PC-3 (cell line): ENCODE measurements at regions not wholly inside any gene's neighbourhood (a gene's known extent, or its start where the extent isn't known, plus 50 kb on each side); places are given as distances from the start of the nearest gene placed in this dataset.

Experiments used
- ATAC-seq: fragments of 200-7000 bp; cut with Tn5 transposase; 2 replicates; pipeline ENCODE4 v1.9.1; 2020; ENCODE audit warnings: mild to moderate bottlenecking, moderate library complexity
- BruUV-seq: library from RNA; stranded (reverse); fragments of 400-500 nt; replicated peaks from 2 replicates; lab custom pipeline; 2021; lab: Mats Ljungman, UMichigan
- CTCF ChIA-PET: fragments of 300-600 bp; sonication (Branson Sonifier 250); formaldehyde crosslinking; loops from one replicate; lab custom pipeline; 2022; ENCODE audit warnings: antibody characterized with exemption; lab: Charles Lee
- POLR2A ChIA-PET: fragments of 300-600 bp; sonication (Branson Sonifier 250); formaldehyde crosslinking; loops from one replicate; lab custom pipeline; 2022; ENCODE audit warnings: antibody characterized with exemption; ENCODE audit not compliant: unreplicated experiment; lab: Charles Lee
- DNase-seq: peaks from one replicate; pipeline ENCODE4 v3.0.0-alpha.2; 2015
- H2AFZ ChIP-seq: fragments of 300-600 bp; sonication (generic); 2 replicates; pipeline ENCODE4 v1.6.0; 2016; ENCODE audit warnings: antibody characterized with exemption, low read length
- H3F3A ChIP-seq: fragments of 300-600 bp; sonication (generic); one replicate; pipeline ENCODE4 v1.6.0; 2017; ENCODE audit warnings: antibody characterized with exemption, low read length, control low read depth, mild to moderate bottlenecking; ENCODE audit not compliant: unreplicated experiment
- H3K27ac ChIP-seq: fragments of 300-600 bp; sonication (generic); 2 replicates; pipeline ENCODE4 v1.5.1; 2016; ENCODE audit warnings: mild to moderate bottlenecking, low read length
- H3K27me3 ChIP-seq: fragments of 300-600 bp; sonication (generic); 2 replicates; pipeline ENCODE4 v1.6.1; 2016; ENCODE audit warnings: low read length, mixed read lengths
- H3K36me3 ChIP-seq: fragments of 300-600 bp; sonication (generic); 2 replicates; pipeline ENCODE4 v1.6.1; 2016; ENCODE audit warnings: low read depth, mixed run types, low read length, mixed read lengths
- H3K4me1 ChIP-seq: fragments of 300-600 bp; sonication (generic); 2 replicates; pipeline ENCODE4 v1.5.1; 2016; ENCODE audit warnings: low read length; ENCODE audit not compliant: insufficient read depth
- H3K4me2 ChIP-seq: fragments of 300-600 bp; sonication (generic); 2 replicates; pipeline ENCODE4 v1.6.0; 2016; ENCODE audit warnings: low read length
- H3K4me3 ChIP-seq: fragments of 300-600 bp; sonication (generic); 2 replicates; pipeline ENCODE4 v1.5.1; 2016; ENCODE audit warnings: mild to moderate bottlenecking, low read length, mixed read lengths
- H3K79me2 ChIP-seq: fragments of 300-600 bp; sonication (generic); 2 replicates; pipeline ENCODE4 v1.6.1; 2017; ENCODE audit warnings: low read length, mixed read lengths
- H3K9ac ChIP-seq: fragments of 300-600 bp; sonication (generic); 2 replicates; pipeline ENCODE4 v1.6.0; 2016; ENCODE audit warnings: mild to moderate bottlenecking, low read length
- H3K9me2 ChIP-seq: fragments of 300-600 bp; sonication (generic); replicated peaks from 2 replicates; pipeline ENCODE4 v1.6.1; 2016; ENCODE audit warnings: mixed run types, low read length, mixed read lengths
- H3K9me3 ChIP-seq: fragments of 300-600 bp; sonication (generic); 2 replicates; pipeline ENCODE4 v1.6.1; 2016; ENCODE audit warnings: low read length, mixed read lengths
- H4K20me1 ChIP-seq: fragments of 300-600 bp; sonication (generic); 2 replicates; pipeline ENCODE4 v1.6.1; 2016; ENCODE audit warnings: low read length, mixed read lengths
- CTCF ChIP-seq: fragments of 300-600 bp; sonication (generic); conservative IDR thresholded peaks from 2 replicates; pipeline ENCODE4 v1.5.1; 2017; ENCODE audit warnings: antibody characterized with exemption, low read depth, mild to moderate bottlenecking, low read length
- EZH2 ChIP-seq: fragments of 300-600 bp; sonication (generic); IDR thresholded peaks from one replicate; pipeline ENCODE4 v1.6.1; 2017; ENCODE audit warnings: antibody characterized with exemption, mild to moderate bottlenecking, low read length; ENCODE audit not compliant: unreplicated experiment
- EZH2phosphoT487 ChIP-seq: fragments of 300-600 bp; sonication (generic); IDR thresholded peaks from 2 replicates; pipeline ENCODE4 v1.6.1; 2018; ENCODE audit warnings: mild to moderate bottlenecking, antibody characterized with exemption, low read length, borderline replicate concordance
- intact Hi-C: fragments of 100-400 bp; cut with micrococcal nuclease; formaldehyde crosslinking; loops from 2 replicates; pipeline ENCODE4 v1.9.0; 2023

- ChIA-PET CTCF (interaction anchor here (0.6 kb wide), 1 partner anchor 202 kb away, joined by 9 read pairs; no protein-coding TSS in a partner anchor), POLR2A (no interaction called here)
- peaks cover 5% of the 10 kb centered on the region for H3F3A ChIP-seq
- H3K9me3 ChIP-seq = no peaks in the 10 kb centered on the region
- no peak overlapping the region for H3K9ac ChIP-seq
- no peak overlapping the region for H3K27ac ChIP-seq
- H3K27me3 ChIP-seq = no peaks in the 10 kb centered on the region
- no peaks in the 10 kb centered on the region for H3K9me2 ChIP-seq
- intact Hi-C loops = loop anchor here (2.0 to 5.0 kb wide), 5 partner anchors 76 to 721 kb away; partner anchors contain the start of gene EDN1
- H4K20me1 ChIP-seq = no peaks in the 10 kb centered on the region
- BruUV-seq = no TSS peak
- no peak overlapping the region for H2AFZ ChIP-seq
- TF ChIP-seq CTCF = no peak
- TF ChIP-seq EZH2 = no peak
- TF ChIP-seq EZH2phosphoT487 = no peak
- DNase-seq (no peak), ATAC-seq (no peak)
- peaks cover 33% of the 10 kb centered on the region for H3K4me1 ChIP-seq
- no peaks in the 10 kb centered on the region for H3K79me2 ChIP-seq
- no peaks in the 10 kb centered on the region for H3K36me3 ChIP-seq
- no peak overlapping the region for H3K4me3 ChIP-seq
- H3K4me2 ChIP-seq = no peak overlapping the region
Observed at GRCh38 chr6:12493446-12493845, 203.3 kb downstream of the EDN1 start.

- no peak for DNase-seq
- ATAC-seq = no peak
- H3F3A ChIP-seq = peaks cover 5% of the 10 kb centered on the region
- BruUV-seq = no TSS peak
- H3K36me3 ChIP-seq = no peaks in the 10 kb centered on the region
- no peak overlapping the region for H2AFZ ChIP-seq
- no peak overlapping the region for H3K9ac ChIP-seq
- H3K4me2 ChIP-seq = no peak overlapping the region
- H3K4me3 ChIP-seq = no peak overlapping the region
- peaks cover 33% of the 10 kb centered on the region for H3K4me1 ChIP-seq
- H4K20me1 ChIP-seq = no peaks in the 10 kb centered on the region
- no peaks in the 10 kb centered on the region for H3K9me2 ChIP-seq
- intact Hi-C loops = loop anchor here (5.0 kb wide), 3 partner anchors 77 to 722 kb away; no protein-coding TSS in a partner anchor
- H3K79me2 ChIP-seq = no peaks in the 10 kb centered on the region
- no peaks in the 10 kb centered on the region for H3K27me3 ChIP-seq
- TF ChIP-seq CTCF = no peak
- TF ChIP-seq EZH2phosphoT487 = no peak
- no peak for TF ChIP-seq EZH2
- no peaks in the 10 kb centered on the region for H3K9me3 ChIP-seq
- H3K27ac ChIP-seq = no peak overlapping the region
- POLR2A ChIA-PET = no interaction called here
- CTCF ChIA-PET = interaction anchor here (0.6 kb wide), 1 partner anchor 203 kb away, joined by 9 read pairs; no protein-coding TSS in a partner anchor
Observed at GRCh38 chr6:12494161-12494560, 204.0 kb downstream of the EDN1 start.

- Histone ChIP-seq H3K79me2 (no peaks in the 10 kb centered on the region), H3K4me3 (no peak overlapping the region), H3K4me1 (no peaks in the 10 kb centered on the region), H2AFZ (no peak overlapping the region), H3K9me3 (no peaks in the 10 kb centered on the region), H4K20me1 (no peaks in the 10 kb centered on the region), H3K27ac (no peak overlapping the region), H3K9ac (no peak overlapping the region), H3K9me2 (no peaks in the 10 kb centered on the region), H3F3A (no peaks in the 10 kb centered on the region), H3K4me2 (no peak overlapping the region), H3K27me3 (no peaks in the 10 kb centered on the region), H3K36me3 (no peaks in the 10 kb centered on the region)
- TF ChIP-seq EZH2phosphoT487 (no peak), EZH2 (no peak), CTCF (no peak)
- intact Hi-C loops = loop anchor here (5.0 kb wide), 1 partner anchor 105 kb away; no protein-coding TSS in a partner anchor
- BruUV-seq = no TSS peak
- ATAC-seq = no peak
- CTCF ChIA-PET = no interaction called here
- DNase-seq = no peak
- POLR2A ChIA-PET = no interaction called here
Observed at GRCh38 chr6:12501990-12502389, 211.8 kb downstream of the EDN1 start.
